Activated CD4-positive, alpha-beta T cell treated with anti-CD3 and anti-CD28 coated beads for 36 hours (primary cell): ENCODE measurements at regions not wholly inside any gene's neighbourhood (a gene's known extent, or its start where the extent isn't known, plus 50 kb on each side); places are given as distances from the start of the nearest gene placed in this dataset.

Source experiments
- ATAC-seq: fragments of 200-7000 bp; cut with Tn5 transposase; one replicate; pipeline ENCODE4 v1.10.0; 2021; ENCODE audit warnings: mild to moderate bottlenecking, moderate library complexity
- CTCF ChIA-PET: fragments of 350-600 bp; sonication (Branson Sonifier 250); formaldehyde crosslinking; loops from one replicate; lab custom pipeline; 2021; ENCODE audit warnings: antibody characterized with exemption; lab: Charles Lee
- POLR2A ChIA-PET: fragments of 350-600 bp; sonication (Branson Sonifier 250); formaldehyde crosslinking; loops from one replicate; lab custom pipeline; 2021; ENCODE audit warnings: antibody characterized with exemption, inconsistent platforms; lab: Charles Lee
- DNase-seq: peaks from one replicate; pipeline ENCODE4 v3.0.0-alpha.2; 2020
- H3K27ac Mint-ChIP-seq: one replicate; pipeline ENCODE4 v1.8.0; 2021; ENCODE audit warnings: mixed read lengths
- H3K27me3 Mint-ChIP-seq: one replicate; pipeline ENCODE4 v1.8.0; 2021; ENCODE audit warnings: mixed read lengths
- H3K36me3 Mint-ChIP-seq: one replicate; pipeline ENCODE4 v1.8.0; 2021; ENCODE audit warnings: low read depth, mixed read lengths
- H3K4me1 Mint-ChIP-seq: one replicate; pipeline ENCODE4 v1.8.0; 2021; ENCODE audit warnings: mixed read lengths
- H3K4me3 Mint-ChIP-seq: one replicate; pipeline ENCODE4 v1.8.0; 2021; ENCODE audit warnings: mild to moderate bottlenecking, moderate library complexity, mixed read lengths
- H3K9me3 Mint-ChIP-seq: one replicate; pipeline ENCODE4 v1.8.0; 2021; ENCODE audit warnings: low read depth, mixed read lengths
- intact Hi-C, 2 experiments: fragments of 100-400 bp; cut with DNase I in 1 of 2; cut with micrococcal nuclease in 1 of 2; formaldehyde crosslinking; loops; one replicate each; pipeline versions ENCODE4 v1.14.2 to v1.15.1; 2022 to 2024; cut with DNase I, micrococcal nuclease

GRCh38 chr1:17877316-17877715 lies 122.2 kb downstream of the ACTL8 start:
- ATAC-seq (no peak), DNase-seq (no peak)
- Mint-ChIP-seq H3K9me3 (no peaks in the 10 kb centered on the region), H3K27ac (no peak overlapping the region), H3K27me3 (peaks cover 5% of the 10 kb centered on the region), H3K4me3 (no peak overlapping the region), H3K36me3 (no peaks in the 10 kb centered on the region), H3K4me1 (no peaks in the 10 kb centered on the region)
- ChIA-PET POLR2A (no interaction called here), CTCF (no interaction called here)
- intact Hi-C loops: no loop called here

- no peak for DNase-seq
- Mint-ChIP-seq H3K4me1 (no peaks in the 10 kb centered on the region), H3K4me3 (no peak overlapping the region), H3K36me3 (no peaks in the 10 kb centered on the region), H3K27me3 (peaks cover 5% of the 10 kb centered on the region), H3K27ac (no peak overlapping the region), H3K9me3 (no peaks in the 10 kb centered on the region)
- ATAC-seq: no peak
- intact Hi-C loops: no loop called here
- ChIA-PET CTCF (no interaction called here), POLR2A (no interaction called here)
Observed at GRCh38 chr1:17877896-17878295, 122.8 kb downstream of the ACTL8 start.

- CTCF ChIA-PET: no interaction called here
- no peak for ATAC-seq
- no peak overlapping the region for H3K4me3 Mint-ChIP-seq
- intact Hi-C loops: no loop called here
- H3K36me3 Mint-ChIP-seq: no peaks in the 10 kb centered on the region
- no peaks in the 10 kb centered on the region for H3K9me3 Mint-ChIP-seq
- DNase-seq: no peak
- H3K4me1 Mint-ChIP-seq: no peaks in the 10 kb centered on the region
- H3K27ac Mint-ChIP-seq: no peak overlapping the region
- POLR2A ChIA-PET: no interaction called here
- peaks cover 9% of the 10 kb centered on the region for H3K27me3 Mint-ChIP-seq
Observed at GRCh38 chr1:17878837-17879236, 123.7 kb downstream of the ACTL8 start.

- H3K27ac Mint-ChIP-seq: no peak overlapping the region
- POLR2A ChIA-PET: no interaction called here
Observed at GRCh38 chr1:17880449-17880848, 125.3 kb downstream of the ACTL8 start.

GRCh38 chr1:17881761-17882160 lies 126.6 kb downstream of the ACTL8 start:
- ChIA-PET POLR2A (no interaction called here), CTCF (no interaction called here)
- Mint-ChIP-seq H3K27ac (no peak overlapping the region), H3K36me3 (no peaks in the 10 kb centered on the region), H3K4me3 (no peak overlapping the region), H3K9me3 (no peaks in the 10 kb centered on the region), H3K27me3 (peaks cover 12% of the 10 kb centered on the region), H3K4me1 (no peaks in the 10 kb centered on the region)
- DNase-seq (no peak), ATAC-seq (no peak)
- intact Hi-C loops: no loop called here

More at GRCh38 chr1:17880449-17880848, 125.3 kb downstream of the ACTL8 start:
- CTCF ChIA-PET: no interaction called here
- Mint-ChIP-seq H3K36me3 (no peaks in the 10 kb centered on the region), H3K4me1 (no peaks in the 10 kb centered on the region), H3K27me3 (peaks cover 12% of the 10 kb centered on the region), H3K4me3 (no peak overlapping the region), H3K9me3 (no peaks in the 10 kb centered on the region)
- ATAC-seq (no peak), DNase-seq (no peak)
- intact Hi-C loops: no loop called here

- CTCF ChIA-PET: no interaction called here
- Mint-ChIP-seq H3K4me1 (no peaks in the 10 kb centered on the region), H3K27me3 (peaks cover 12% of the 10 kb centered on the region), H3K4me3 (no peak overlapping the region), H3K9me3 (no peaks in the 10 kb centered on the region), H3K36me3 (no peaks in the 10 kb centered on the region), H3K27ac (no peak overlapping the region)
- ATAC-seq: no peak
- no peak for DNase-seq
- POLR2A ChIA-PET: no interaction called here
- intact Hi-C loops: no loop called here
Observed at GRCh38 chr1:17883136-17883535, 128.0 kb downstream of the ACTL8 start.

- Mint-ChIP-seq H3K27ac (no peak overlapping the region), H3K4me3 (no peak overlapping the region), H3K36me3 (no peaks in the 10 kb centered on the region), H3K4me1 (no peaks in the 10 kb centered on the region), H3K9me3 (no peaks in the 10 kb centered on the region), H3K27me3 (peaks cover 12% of the 10 kb centered on the region)
- ATAC-seq (no peak), DNase-seq (no peak)
- ChIA-PET CTCF (no interaction called here), POLR2A (no interaction called here)
- intact Hi-C loops: no loop called here
Observed at GRCh38 chr1:17883662-17884395, 128.7 kb downstream of the ACTL8 start.

GRCh38 chr1:17885663-17886320 lies 130.7 kb downstream of the ACTL8 start:
- POLR2A ChIA-PET: no interaction called here
- no peak for ATAC-seq
- CTCF ChIA-PET: no interaction called here
- Mint-ChIP-seq H3K36me3 (no peaks in the 10 kb centered on the region), H3K27me3 (peaks cover 9% of the 10 kb centered on the region), H3K27ac (no peak overlapping the region), H3K9me3 (no peaks in the 10 kb centered on the region), H3K4me3 (no peak overlapping the region), H3K4me1 (no peaks in the 10 kb centered on the region)
- intact Hi-C loops: no loop called here
- DNase-seq: no peak

GRCh38 chr1:17886386-17886785 lies 131.3 kb downstream of the ACTL8 start:
- DNase-seq: no peak
- no peak overlapping the region for H3K27ac Mint-ChIP-seq
- ChIA-PET POLR2A (no interaction called here), CTCF (no interaction called here)
- no peaks in the 10 kb centered on the region for H3K36me3 Mint-ChIP-seq
- no peak for ATAC-seq
- no peaks in the 10 kb centered on the region for H3K4me1 Mint-ChIP-seq
- H3K27me3 Mint-ChIP-seq: peaks cover 9% of the 10 kb centered on the region
- no peak overlapping the region for H3K4me3 Mint-ChIP-seq
- intact Hi-C loops: no loop called here
- no peaks in the 10 kb centered on the region for H3K9me3 Mint-ChIP-seq

DNA sequence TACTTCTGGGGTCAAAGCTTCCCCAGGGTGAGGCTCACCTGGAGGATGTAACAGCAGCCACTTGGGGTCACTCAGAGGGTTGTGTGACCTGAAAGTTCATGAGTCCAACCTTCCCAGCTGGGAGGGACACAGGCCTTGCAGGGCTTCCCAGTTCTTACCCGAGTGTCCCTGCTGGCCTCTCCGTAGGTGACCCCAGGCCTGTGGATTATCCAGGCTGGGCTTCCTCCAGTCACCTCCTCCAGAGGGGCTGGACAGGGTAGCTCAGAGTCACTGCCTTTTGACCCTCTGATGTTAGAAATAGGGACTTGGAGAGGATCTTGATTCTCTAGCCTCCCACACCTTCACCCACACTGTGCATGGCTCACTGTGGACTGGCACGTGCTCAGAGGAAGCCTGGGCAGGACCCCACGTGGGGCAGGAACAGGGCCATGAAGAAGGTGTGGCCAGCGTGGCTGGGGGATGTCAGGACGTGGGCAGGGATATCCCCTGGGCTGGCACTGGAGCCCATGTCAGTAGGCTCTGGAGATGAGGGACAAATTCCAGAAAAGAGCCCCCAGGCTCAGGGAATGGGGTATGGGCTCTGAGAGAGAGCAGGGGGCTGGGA lies 131.8 kb downstream of the ACTL8 start:
- DNase-seq (no peak), ATAC-seq (no peak)
- Mint-ChIP-seq H3K9me3 (no peaks in the 10 kb centered on the region), H3K27ac (no peak overlapping the region), H3K4me1 (no peaks in the 10 kb centered on the region), H3K4me3 (no peak overlapping the region), H3K27me3 (peaks cover 9% of the 10 kb centered on the region), H3K36me3 (no peaks in the 10 kb centered on the region)
- CTCF ChIA-PET: no interaction called here
- intact Hi-C loops: no loop called here
- POLR2A ChIA-PET: no interaction called here

DNA sequence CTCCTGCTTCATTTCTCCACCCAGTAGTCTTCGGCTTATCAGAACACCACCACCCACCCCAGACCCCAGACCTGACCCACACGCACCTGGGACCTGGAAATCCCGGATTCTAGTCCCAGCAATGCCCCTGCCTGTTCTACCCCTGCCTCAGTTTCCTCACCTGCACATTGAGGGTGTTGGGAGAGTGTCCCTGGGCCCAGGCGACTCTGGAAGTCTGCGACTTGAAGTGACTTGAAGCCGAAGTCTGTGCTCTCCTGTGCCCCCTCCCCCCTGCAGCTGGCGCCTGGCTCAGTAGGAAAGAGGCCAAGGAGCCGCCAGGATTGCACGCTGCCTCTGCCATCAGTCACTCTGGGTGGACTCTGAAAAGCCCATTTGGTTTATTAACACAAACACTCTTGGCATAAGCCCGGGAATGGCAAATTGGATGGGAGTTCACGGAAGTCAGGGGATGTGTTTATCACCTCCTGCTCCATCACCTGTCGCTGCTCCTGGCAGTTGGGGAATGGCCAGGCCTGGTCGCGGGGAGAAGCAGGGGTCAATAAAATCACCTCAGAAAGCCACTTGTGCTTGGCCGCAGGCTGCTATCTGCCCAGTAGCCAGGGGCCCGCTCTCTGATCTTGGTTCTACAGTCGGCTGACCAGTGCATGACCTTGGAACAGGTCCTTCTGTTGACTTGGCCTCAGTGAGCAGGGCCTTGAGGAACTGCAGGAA lies 132.7 kb downstream of the ACTL8 start:
- H3K36me3 Mint-ChIP-seq: no peaks in the 10 kb centered on the region
- ATAC-seq (no peak), DNase-seq (no peak)
- intact Hi-C loops: no loop called here
- no peaks in the 10 kb centered on the region for H3K9me3 Mint-ChIP-seq
- CTCF ChIA-PET: no interaction called here
- POLR2A ChIA-PET: no interaction called here
- no peak overlapping the region for H3K4me3 Mint-ChIP-seq
- no peaks in the 10 kb centered on the region for H3K4me1 Mint-ChIP-seq
- H3K27ac Mint-ChIP-seq: no peak overlapping the region
- peaks cover 9% of the 10 kb centered on the region for H3K27me3 Mint-ChIP-seq
